ENCODE measurements at regions not wholly inside any gene's neighbourhood (a gene's known extent, or its start where the extent isn't known, plus 50 kb on each side); places are given as distances from the start of the nearest gene placed in this dataset.

GRCh38 chr10:131685576-131685975, 215.2 kb upstream of the PPP2R2D start:
- 0 out of 7 replicates have a peak overlapping the region, but pooled peaks of 1 of the 3 experiments have one; percentile 11 for H3K27ac Mint-ChIP-seq
- H3K27me3 Mint-ChIP-seq (ENCODE audit: low read depth), result no peaks in the 10 kb centered on the region; the same call in none of the 2 replicates

More at GRCh38 chr10:131685576-131685975, 215.2 kb upstream of the PPP2R2D start:
- Histone ChIP-seq H4K91ac (ENCODE audit: insufficient read length, low read depth, low read length) (no peak overlapping the region), H4K5ac (ENCODE audit: insufficient read length, low read depth, low read length) (no peak overlapping the region), H3K23ac (ENCODE audit: insufficient read length, low read depth, low read length) (no peak overlapping the region), H3K23me2 (ENCODE audit: insufficient read length, low read depth, low read length, poor library complexity, severe bottlenecking) (no peaks in the 10 kb centered on the region), H3K56ac (ENCODE audit: insufficient read length, low read depth, low read length) (no peak overlapping the region), H3K79me1 (ENCODE audit: insufficient read depth, low read depth, low read length, poor library complexity, severe bottlenecking) (no peaks in the 10 kb centered on the region), H3K4me1 (ENCODE audit: insufficient read depth, low read length) (peaks cover 4% of the 10 kb centered on the region; the same call in 1 of the 2 replicates), H2AFZ (ENCODE audit: low read length) (no peak overlapping the region), H3K4ac (ENCODE audit: low read depth, low read length) (no peak overlapping the region), H3K9me3 (ENCODE audit: control insufficient read depth, low read depth, low read length) (no peaks in the 10 kb centered on the region), H3K18ac (ENCODE audit: insufficient read length, low read depth, low read length) (no peak overlapping the region), H2BK20ac (ENCODE audit: low read depth, low read length, poor library complexity, severe bottlenecking) (no peak overlapping the region), H4K8ac (replicated peaks; ENCODE audit: insufficient read length, low read depth, low read length) (no peak overlapping the region), H3K79me2 (ENCODE audit: insufficient read depth, low read length) (no peaks in the 10 kb centered on the region), H4K20me1 (ENCODE audit: control insufficient read depth, insufficient read depth, insufficient read length) (no peaks in the 10 kb centered on the region), H2AK5ac (ENCODE audit: insufficient read length, low read length) (no peak overlapping the region), H3K14ac (ENCODE audit: insufficient read depth, low read length) (no peak overlapping the region; the same call in 1 of the 2 replicates), H3T11ph (ENCODE audit: low read length) (no peak overlapping the region), H2BK120ac (ENCODE audit: low read depth, low read length, poor library complexity, severe bottlenecking) (no peak overlapping the region), H2BK5ac (ENCODE audit: insufficient read length, low read length) (no peak overlapping the region), H2BK12ac (ENCODE audit: insufficient read length, low read depth, low read length) (no peak overlapping the region), H3K4me2 (ENCODE audit: insufficient read depth, insufficient read length, low read length) (no peak overlapping the region), H3K9ac (ENCODE audit: extremely low read depth, insufficient read length, low read length) (no peak overlapping the region), H3K27ac (ENCODE audit: insufficient read length, low read depth, low read length) (no peak overlapping the region), H2BK15ac (ENCODE audit: low read depth, low read length) (no peak overlapping the region), H3K27me3 (ENCODE audit: insufficient read depth, low read length) (no peaks in the 10 kb centered on the region)
- Mint-ChIP-seq H3K36me3 (ENCODE audit: insufficient read depth in 1 of 3, low read depth in 3 of 3) (no peaks in the 10 kb centered on the region), H3K9me3 (no peaks in the 10 kb centered on the region), H3K4me3 (no peak overlapping the region), H3K4me1 (peaks cover 11 to 14% of the 10 kb centered on the region in 2 experiments)
- no peak for DNase-seq
- TF ChIP-seq, protein P1, sequence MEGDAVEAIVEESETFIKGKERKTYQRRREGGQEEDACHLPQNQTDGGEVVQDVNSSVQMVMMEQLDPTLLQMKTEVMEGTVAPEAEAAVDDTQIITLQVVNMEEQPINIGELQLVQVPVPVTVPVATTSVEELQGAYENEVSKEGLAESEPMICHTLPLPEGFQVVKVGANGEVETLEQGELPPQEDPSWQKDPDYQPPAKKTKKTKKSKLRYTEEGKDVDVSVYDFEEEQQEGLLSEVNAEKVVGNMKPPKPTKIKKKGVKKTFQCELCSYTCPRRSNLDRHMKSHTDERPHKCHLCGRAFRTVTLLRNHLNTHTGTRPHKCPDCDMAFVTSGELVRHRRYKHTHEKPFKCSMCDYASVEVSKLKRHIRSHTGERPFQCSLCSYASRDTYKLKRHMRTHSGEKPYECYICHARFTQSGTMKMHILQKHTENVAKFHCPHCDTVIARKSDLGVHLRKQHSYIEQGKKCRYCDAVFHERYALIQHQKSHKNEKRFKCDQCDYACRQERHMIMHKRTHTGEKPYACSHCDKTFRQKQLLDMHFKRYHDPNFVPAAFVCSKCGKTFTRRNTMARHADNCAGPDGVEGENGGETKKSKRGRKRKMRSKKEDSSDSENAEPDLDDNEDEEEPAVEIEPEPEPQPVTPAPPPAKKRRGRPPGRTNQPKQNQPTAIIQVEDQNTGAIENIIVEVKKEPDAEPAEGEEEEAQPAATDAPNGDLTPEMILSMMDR (conservative IDR thresholded peaks at IDR 0.05), result no peak
- no CpG with 5 or more reads among the region's 10 CpGs for WGBS (ENCODE audit: extremely low coverage, insufficient read length, low lambda C conversion rate)
